HG02798 (cell line): ENCODE measurements at regions not wholly inside any gene's neighbourhood (a gene's known extent, or its start where the extent isn't known, plus 50 kb on each side); places are given as distances from the start of the nearest gene placed in this dataset.
"Not testable (repeated sequence)": the region's sequence is repeated elsewhere in the genome, so short reads cannot be mapped to it uniquely, and the experiment has no call there.

Source experiments
- ATAC-seq: cut with Tn5 transposase; IDR thresholded peaks from one replicate; pipeline ENCODE4 v1.9.1; 2021; ENCODE audit warnings: mild to moderate bottlenecking; ENCODE audit not compliant: unreplicated experiment, poor library complexity

DNA sequence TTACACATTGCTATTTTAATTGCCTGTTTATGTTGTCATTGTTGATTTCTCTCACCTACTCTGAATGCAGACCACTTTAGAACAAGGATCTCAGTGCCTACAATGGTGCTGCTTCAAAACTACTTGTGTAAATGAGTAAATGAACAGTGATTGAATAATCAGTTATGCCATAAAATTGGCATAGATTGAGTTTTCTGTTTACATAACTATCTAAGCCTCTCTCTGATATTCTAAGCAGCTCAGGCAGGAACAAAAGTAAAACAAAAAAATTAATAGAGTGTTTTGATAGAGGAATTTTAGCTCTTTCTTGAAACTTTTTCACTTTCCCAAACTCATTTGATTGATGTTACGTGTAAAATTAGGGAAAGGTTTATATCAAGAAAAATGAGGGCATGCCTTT lies 232.3 kb upstream of the KITLG start:
- no peak for ATAC-seq

DNA sequence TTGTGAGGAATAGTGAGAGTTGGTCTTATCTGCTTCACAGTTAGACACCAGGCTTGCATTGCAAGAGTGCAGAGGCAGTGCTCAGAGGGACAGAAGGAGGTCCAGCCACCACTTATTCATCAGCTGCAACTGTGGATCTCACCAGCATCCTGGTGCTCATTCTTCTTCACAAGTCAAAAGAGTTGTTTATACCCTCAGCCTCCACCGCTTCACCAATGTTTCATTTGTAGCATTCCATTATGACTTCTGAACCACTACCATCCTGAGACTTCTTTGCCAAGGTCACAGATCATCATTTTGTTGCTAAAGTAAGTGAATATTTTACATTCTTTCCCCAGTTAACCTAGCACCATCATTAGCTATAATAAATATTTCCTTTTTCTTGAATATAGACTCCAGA lies 230.5 kb upstream of the KITLG start:
- no peak for ATAC-seq

GRCh38 chr12:88809841-88810240 lies 229.6 kb upstream of the KITLG start:
- ATAC-seq, result not testable (repeated sequence)

- ATAC-seq, result peak; percentile 37
Measured at GRCh38 chr12:88805692-88806091, 225.4 kb upstream of the KITLG start.

DNA sequence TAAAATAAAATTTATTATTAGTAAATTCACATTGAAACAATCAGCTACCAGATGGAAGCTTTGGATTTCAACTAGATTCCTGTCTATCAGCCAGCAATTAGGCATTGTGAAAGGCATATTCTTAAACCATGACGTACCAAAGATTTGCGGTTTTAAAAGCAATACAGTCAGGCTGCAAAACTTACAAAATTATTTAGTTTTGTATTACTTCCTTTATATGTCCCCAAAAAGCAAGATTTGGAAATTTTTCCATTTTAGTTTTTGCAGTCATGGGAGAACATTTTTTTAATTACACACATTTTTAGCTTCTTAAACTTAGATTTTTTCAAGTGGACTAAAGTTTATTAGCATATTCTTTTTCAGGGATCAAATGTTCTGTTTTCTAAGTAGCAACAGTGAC lies 225.0 kb upstream of the KITLG start:
- no peak for ATAC-seq

GRCh38 chr12:88802096-88802706 lies 221.9 kb upstream of the KITLG start:
- peak; percentile 61 for ATAC-seq

GRCh38 chr12:88801227-88802095 lies 221.2 kb upstream of the KITLG start:
- ATAC-seq, result no peak

- ATAC-seq, result no peak
Measured at GRCh38 chr12:88793096-88793495, 212.8 kb upstream of the KITLG start.

- ATAC-seq, result no peak
Measured at GRCh38 chr12:88790231-88790630, 210.0 kb upstream of the KITLG start.

- ATAC-seq, result no peak
Measured at GRCh38 chr12:88784166-88784565, 203.9 kb upstream of the KITLG start.

GRCh38 chr12:88782351-88782750 lies 202.1 kb upstream of the KITLG start:
- ATAC-seq, result no peak

- ATAC-seq, result no peak
Measured at GRCh38 chr12:88781909-88782308, 201.6 kb upstream of the KITLG start.

GRCh38 chr12:88778064-88778463 lies 197.8 kb upstream of the KITLG start:
- no peak for ATAC-seq

DNA sequence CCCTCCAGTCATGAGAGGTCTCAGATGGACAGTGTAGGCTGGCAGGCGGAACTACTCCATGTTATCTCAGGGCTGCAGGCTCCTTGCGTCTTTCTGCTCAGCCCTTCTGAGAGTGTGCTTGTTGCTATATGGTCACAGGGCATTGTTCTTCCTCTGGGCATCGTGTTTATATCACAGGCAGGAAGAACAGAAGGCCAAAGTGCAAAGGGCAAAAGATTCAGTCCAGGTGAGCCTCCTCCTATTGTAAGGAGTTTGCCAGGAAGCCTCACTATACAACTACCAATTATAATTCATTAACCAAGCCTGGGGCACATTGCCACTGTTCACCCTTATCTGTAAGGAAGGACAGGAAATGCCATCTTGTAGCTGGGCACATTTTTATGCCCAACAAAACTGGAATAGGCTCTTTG lies 195.5 kb upstream of the KITLG start:
- no peak for ATAC-seq

DNA sequence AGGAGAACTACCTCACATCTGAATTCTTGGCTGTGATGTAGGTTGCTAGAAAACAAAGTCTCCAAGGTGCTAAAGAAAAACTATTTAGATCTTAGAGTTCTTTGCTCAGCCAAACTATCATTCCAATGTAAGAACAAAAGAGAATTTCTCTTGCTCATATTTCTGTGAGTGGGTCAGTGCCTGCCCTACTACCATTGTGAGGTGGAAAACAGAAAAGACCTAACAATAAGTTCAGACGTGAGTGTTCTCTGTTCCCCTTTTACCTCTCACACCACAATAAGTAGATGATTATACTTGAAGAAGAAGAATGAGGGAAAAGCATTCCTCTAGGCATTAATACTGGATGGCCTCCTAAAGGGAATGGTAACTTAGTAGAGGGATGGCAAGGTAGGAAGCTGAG lies 187.4 kb upstream of the KITLG start:
- ATAC-seq, result no peak

DNA sequence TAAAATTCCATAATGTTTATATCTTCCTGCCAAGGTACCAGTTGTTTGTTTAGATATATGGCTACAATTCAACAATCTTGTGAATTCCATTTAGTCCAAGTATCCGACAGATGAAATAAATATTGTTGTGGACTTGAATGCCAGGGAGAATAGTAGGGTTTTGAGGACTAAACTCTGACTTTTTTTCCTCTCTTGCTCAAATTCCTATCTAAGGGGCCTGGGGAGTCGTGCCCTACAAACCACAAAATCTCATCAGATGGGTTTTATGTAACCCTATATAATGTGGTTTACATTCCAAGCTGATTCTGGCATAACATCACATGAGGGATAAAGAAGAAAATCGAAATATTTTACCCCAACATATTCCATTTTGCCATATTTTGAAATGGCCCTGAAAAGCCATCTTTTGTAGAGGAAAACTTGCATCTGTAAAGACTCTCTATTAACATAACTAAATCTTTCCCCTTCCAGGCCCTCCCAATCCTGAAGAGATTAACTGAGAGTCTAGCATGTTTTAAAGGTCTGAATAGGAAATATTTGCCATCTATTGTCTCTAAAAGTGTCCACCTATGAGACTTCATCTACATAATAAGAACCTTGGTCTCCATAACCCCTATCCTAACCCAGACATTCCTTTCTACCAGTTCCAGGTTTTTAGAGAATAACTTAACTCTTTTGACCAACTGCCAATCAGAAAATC lies 184.7 kb upstream of the KITLG start:
- no peak for ATAC-seq

DNA sequence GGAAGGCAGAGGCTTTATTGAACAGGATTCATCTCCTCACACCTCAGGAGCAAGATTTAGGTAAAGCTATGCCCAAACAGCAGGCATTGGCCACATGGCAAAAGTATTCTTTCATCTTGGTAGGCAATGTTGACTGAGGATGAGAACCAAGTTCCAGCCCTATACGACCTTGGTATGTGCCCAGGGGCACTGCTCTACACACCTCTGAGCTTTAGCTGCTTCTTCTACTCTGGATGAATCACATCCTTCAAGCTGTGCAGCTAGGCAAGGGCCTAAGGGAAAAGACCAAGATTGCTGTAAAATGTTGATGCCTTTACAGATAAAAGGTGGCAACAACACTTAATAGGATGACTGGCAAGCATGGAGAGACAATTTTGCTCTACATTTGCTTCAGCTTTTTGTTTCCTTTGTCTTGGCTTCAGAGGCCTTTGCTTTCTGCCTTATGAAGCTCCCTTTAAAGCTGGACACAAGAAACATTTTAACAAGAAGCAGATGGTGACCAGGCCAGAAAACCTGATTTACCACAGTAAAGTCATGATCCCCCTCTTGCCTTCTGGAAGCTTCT lies 183.3 kb upstream of the KITLG start:
- no peak for ATAC-seq

DNA sequence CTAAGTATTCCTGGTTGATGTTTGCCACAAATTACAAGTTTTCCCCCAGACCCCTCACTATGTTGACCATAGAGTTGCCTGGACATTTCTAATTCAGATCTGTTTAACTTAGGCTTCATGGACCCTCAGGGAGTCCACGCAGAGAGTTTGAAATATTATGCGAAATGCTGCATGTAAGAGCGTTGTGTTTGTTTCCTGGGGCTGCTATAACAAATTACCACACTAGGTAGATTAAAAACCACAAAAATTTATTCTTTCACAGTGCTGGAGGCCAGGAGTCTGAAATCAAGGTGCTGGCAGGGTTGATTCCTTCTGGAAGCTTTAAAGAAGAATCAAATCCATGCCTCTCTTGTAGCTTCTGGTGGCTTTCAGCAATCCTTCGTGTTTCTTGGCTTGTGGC lies 177.9 kb upstream of the KITLG start:
- no peak for ATAC-seq

GRCh38 chr12:88756917-88757316 lies 176.6 kb upstream of the KITLG start:
- ATAC-seq, result no peak

DNA sequence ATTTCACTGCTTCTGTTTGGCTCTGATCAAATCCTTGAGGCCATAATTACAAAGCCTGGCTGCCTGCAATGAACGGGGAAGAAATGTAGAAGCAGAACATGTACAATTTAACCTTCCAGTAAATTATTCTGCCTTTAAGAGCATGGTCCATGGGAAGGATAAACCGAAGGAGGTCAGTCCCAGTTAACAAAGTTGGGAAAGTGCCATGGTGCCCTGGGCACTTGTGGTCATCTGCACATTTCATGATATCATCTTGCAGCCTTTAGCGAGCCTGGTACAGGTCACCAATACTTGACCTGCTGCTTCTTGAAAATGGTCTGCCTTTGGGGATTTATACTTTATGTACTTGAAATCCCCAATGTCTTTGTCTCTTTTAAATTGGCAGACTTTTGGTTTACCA lies 175.9 kb upstream of the KITLG start:
- no peak for ATAC-seq

DNA sequence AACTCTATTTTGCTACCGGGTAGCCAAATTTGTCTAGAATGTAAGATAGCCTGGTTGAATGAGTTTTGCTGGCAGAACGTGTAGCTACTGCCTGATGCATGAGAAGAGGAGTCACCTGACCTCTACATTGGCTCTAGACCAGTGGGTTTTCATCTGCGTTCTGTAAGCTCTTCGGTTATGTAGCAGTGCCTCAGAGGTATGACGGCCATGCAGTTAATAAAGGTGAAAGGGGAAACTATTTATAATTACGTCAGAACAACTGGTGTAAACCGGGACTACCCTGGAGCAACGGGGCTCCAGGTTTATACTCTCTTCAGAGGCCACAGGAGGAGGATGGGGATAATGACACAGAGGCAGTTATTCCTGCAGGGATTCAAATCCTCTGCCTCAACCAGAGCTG lies 173.4 kb upstream of the KITLG start:
- no peak for ATAC-seq
